B cell (primary cell): ENCODE measurements at regions not wholly inside any gene's neighbourhood (a gene's known extent, or its start where the extent isn't known, plus 50 kb on each side); places are given as distances from the start of the nearest gene placed in this dataset.

Experiments used
- CTCF ChIP-seq: fragments of 200-600 bp; IDR thresholded peaks from one replicate; pipeline ENCODE4 v1.8.0; 2022; ENCODE audit warnings: antibody characterized with exemption, mild to moderate bottlenecking
- EZH2 ChIP-seq: IDR thresholded peaks from 2 replicates; pipeline ENCODE4 v1.6.1; 2012; ENCODE audit warnings: borderline replicate concordance, low read depth, mild to moderate bottlenecking, moderate library complexity, low read length; ENCODE audit not compliant: insufficient read depth, poor library complexity, severe bottlenecking

GRCh38 chr4:179248821-179249220 is 1806.6 kb upstream of the AGA start:
- TF ChIP-seq CTCF: no peak
- no peak for TF ChIP-seq EZH2
